Spleen (tissue), 11 donors: ENCODE measurements at regions not wholly inside any gene's neighbourhood (a gene's known extent, or its start where the extent isn't known, plus 50 kb on each side); places are given as distances from the start of the nearest gene placed in this dataset.
A peak's percentile ranks its signal among the peaks of the same experiment; 100 is the strongest.

ENCODE experiments used
- DNase-seq: peaks from one replicate; pipeline ENCODE4 v3.0.0-alpha.2; 2020
- H3K27ac ChIP-seq, 8 donors: fragments of 200-600 bp; sonication (generic) in 7 of 8; 1 replicate in 4 of 8; 2 replicates in 4 of 8; pipeline versions ENCODE4 v1.5.0 to v1.8.0; 2016 to 2021; ENCODE audit warnings: inconsistent platforms in 4 of 8, mild to moderate bottlenecking in 4 of 8, moderate library complexity in 1 of 8
- H3K27me3 ChIP-seq, 7 donors: fragments of 200-600 bp; sonication (generic) in 6 of 7; replicated peaks in 1 of 7; 1 replicate in 4 of 7; 2 replicates in 3 of 7; pipeline versions ENCODE4 v1.5.0 to v1.8.0; 2016 to 2021; ENCODE audit warnings: inconsistent platforms in 3 of 7, mild to moderate bottlenecking in 1 of 7
- H3K36me3 ChIP-seq, 6 donors: fragments of 200-600 bp; sonication (generic) in 5 of 6; 1 replicate in 4 of 6; 2 replicates in 2 of 6; pipeline versions ENCODE4 v1.5.0 to v1.8.0; 2016 to 2021; ENCODE audit warnings: inconsistent platforms in 2 of 6
- H3K4me1 ChIP-seq, 6 donors: fragments of 200-600 bp; sonication (generic) in 5 of 6; 1 replicate in 3 of 6; 2 replicates in 3 of 6; pipeline versions ENCODE4 v1.5.0 to v1.8.0; 2016 to 2021; ENCODE audit warnings: inconsistent platforms in 3 of 6
- H3K4me3 ChIP-seq, 8 donors: fragments of 200-600 bp; sonication (generic) in 7 of 8; 1 replicate in 4 of 8; 2 replicates in 4 of 8; pipeline versions ENCODE4 v1.5.0 to v1.8.0; 2016 to 2021; ENCODE audit warnings: inconsistent platforms in 4 of 8, mild to moderate bottlenecking in 4 of 8, moderate library complexity in 2 of 8
- H3K9me3 ChIP-seq, 8 donors: fragments of 200-600 bp; sonication (generic) in 7 of 8; 1 replicate in 4 of 8; 2 replicates in 4 of 8; pipeline versions ENCODE4 v1.5.0 to v1.8.0; 2016 to 2021; ENCODE audit warnings: inconsistent platforms in 4 of 8
- POLR2A ChIP-seq, 3 donors: fragments of 450-650 bp; IDR thresholded peaks; one replicate each; pipeline ENCODE4 v1.5.1; 2017; ENCODE audit warnings: antibody characterized with exemption in 3 of 3, mild to moderate bottlenecking in 1 of 3
- POLR2AphosphoS5 ChIP-seq, 3 donors: sonication (generic); formaldehyde crosslinking; IDR thresholded peaks; one replicate each; pipeline ENCODE4 v1.5.1; 2017; ENCODE audit warnings: antibody characterized with exemption in 3 of 3
- WGBS, 5 donors: extraction: QIAGEN DNeasy Blood & Tissue Kit in 3 of 5; methylation state at CpG; one replicate each; pipeline versions ENCODE4 v1.1.5 to v1.1.7; 2013 to 2018; 5-methylcytosine and 5-hydroxymethylcytosine counted together
- intact Hi-C: fragments of 100-400 bp; cut with DNase I; formaldehyde crosslinking; loops from one replicate; pipeline ENCODE4 v1.15.0; 2023; ENCODE audit warnings: low total_unique reads
- TF ChIP-seq, protein P1 (sequence below), 11 experiments: fragments of 200-600 bp in 7 of 11; fragments of 450-650 bp in 4 of 11; sonication (generic) in 4 of 11; IDR thresholded peaks in 8 of 11; conservative IDR thresholded peaks in 3 of 11; 1 replicate in 7 of 11; 2 replicates in 4 of 11; pipeline versions ENCODE4 v1.4.0 to v1.8.0; 2016 to 2021; ENCODE audit warnings: antibody characterized with exemption in 11 of 11, inconsistent platforms in 4 of 11, mild to moderate bottlenecking in 1 of 11
- donor health status: healthy with polysubstance abuse.
- donor health status: DM: no; HTN: no; CAD: no; lungs with moderate emphysema.
- donor health status: DM: no; HTN: no; CAD: no.
- donor health status: Bipolar disorder and iron deficiency.
- donor health status: healthy.
- donor health status: DM: no; HTN: no; CAD: no.
- donor health status: DM: yes; HTN: yes; CAD: no.

DNA sequence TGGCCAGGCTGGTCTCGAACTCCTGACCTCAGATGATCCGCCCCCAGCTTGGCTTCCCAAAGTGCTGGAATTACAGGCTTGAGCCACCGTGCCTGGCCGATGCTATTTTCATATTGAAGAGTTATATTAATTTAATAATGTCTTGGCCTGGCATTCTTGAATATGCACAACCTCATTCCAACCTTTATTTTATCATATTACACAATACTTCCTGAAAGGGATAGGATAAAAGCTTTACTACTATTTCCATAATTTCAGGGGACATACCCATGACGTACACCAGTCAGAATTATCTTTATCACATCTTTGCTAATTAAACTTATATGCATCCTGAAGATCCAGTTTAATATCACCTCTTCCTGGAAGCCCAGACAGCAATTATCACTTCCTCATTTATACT, 205.3 kb downstream of the ZIC4 start:
- DNase-seq = no peak
- Histone ChIP-seq H3K36me3 (no peaks in the 10 kb centered on the region), H3K4me1 (no peaks in the 10 kb centered on the region), H3K4me3 (no peak overlapping the region), H3K27ac (no peak overlapping the region), H3K27me3 (no peaks in the 10 kb centered on the region), H3K9me3 (peaks cover 0 to 7% (median 0%) of the 10 kb centered on the region in 8 donors)
- TF ChIP-seq, protein P1, sequence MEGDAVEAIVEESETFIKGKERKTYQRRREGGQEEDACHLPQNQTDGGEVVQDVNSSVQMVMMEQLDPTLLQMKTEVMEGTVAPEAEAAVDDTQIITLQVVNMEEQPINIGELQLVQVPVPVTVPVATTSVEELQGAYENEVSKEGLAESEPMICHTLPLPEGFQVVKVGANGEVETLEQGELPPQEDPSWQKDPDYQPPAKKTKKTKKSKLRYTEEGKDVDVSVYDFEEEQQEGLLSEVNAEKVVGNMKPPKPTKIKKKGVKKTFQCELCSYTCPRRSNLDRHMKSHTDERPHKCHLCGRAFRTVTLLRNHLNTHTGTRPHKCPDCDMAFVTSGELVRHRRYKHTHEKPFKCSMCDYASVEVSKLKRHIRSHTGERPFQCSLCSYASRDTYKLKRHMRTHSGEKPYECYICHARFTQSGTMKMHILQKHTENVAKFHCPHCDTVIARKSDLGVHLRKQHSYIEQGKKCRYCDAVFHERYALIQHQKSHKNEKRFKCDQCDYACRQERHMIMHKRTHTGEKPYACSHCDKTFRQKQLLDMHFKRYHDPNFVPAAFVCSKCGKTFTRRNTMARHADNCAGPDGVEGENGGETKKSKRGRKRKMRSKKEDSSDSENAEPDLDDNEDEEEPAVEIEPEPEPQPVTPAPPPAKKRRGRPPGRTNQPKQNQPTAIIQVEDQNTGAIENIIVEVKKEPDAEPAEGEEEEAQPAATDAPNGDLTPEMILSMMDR (IDR thresholded peaks at IDR 0.05 in 8 of 11, conservative IDR thresholded peaks at IDR 0.05 in 3 of 11) = no peak
- TF ChIP-seq POLR2A (IDR thresholded peaks at IDR 0.05) (no peak), POLR2AphosphoS5 (IDR thresholded peaks at IDR 0.05) (no peak)
- WGBS, 5 donors = 74 to 88% (median 83%) methylated on average over 5 of the region's 5 CpGs
- intact Hi-C loops = no loop called here

DNA sequence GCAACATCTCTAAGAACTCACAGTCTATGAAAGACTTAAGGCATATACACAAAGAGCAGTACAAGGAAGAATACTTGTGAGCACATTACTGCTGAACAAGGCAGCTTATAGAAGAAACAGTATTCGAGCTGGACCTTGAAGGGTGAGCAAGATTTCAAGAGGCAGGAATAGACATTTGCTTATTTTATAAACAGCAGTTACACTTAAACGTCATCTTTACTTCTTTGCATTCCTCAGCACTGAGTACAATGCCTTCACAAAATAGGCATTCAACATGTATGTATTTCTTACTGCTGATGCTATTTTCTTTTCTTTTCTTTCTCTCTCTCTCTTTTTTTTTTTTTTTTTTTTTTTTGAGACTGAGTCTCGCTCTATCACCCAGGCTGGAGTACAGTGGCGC, 205.8 kb downstream of the ZIC4 start:
- Histone ChIP-seq H3K27me3 (no peaks in the 10 kb centered on the region), H3K36me3 (no peaks in the 10 kb centered on the region), H3K9me3 (peaks cover 0 to 1% (median 0%) of the 10 kb centered on the region in 8 donors), H3K27ac (no peak overlapping the region), H3K4me3 (no peak overlapping the region), H3K4me1 (no peaks in the 10 kb centered on the region)
- intact Hi-C loops = no loop called here
- WGBS, 5 donors = 78 to 88% (median 85%) methylated on average over 4 of the region's 4 CpGs
- no peak for DNase-seq
- no peak for TF ChIP-seq POLR2A (IDR thresholded peaks at IDR 0.05)
- TF ChIP-seq, protein P1 (IDR thresholded peaks at IDR 0.05 in 8 of 11, conservative IDR thresholded peaks at IDR 0.05 in 3 of 11) = no peak
- TF ChIP-seq POLR2AphosphoS5 (IDR thresholded peaks at IDR 0.05) = no peak

DNA sequence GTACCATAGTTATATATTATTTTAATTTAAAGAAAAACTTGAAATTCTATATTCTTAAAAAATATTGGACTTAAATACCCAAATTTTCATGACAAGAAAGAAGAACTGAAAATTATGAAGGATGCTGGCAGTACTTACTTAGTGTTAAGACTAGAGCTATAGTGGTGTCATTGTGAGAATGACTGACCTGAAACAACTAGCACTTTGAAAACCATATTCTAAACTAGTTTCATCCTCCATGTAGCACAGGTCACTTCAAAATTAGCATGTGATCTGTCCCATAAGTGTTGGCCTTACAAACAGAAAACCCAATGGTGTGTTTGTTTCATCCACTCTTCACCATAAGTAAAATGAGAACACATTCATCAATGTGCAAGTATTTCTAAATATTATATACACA, 208.6 kb downstream of the ZIC4 start:
- Histone ChIP-seq H3K4me1 (no peaks in the 10 kb centered on the region), H3K4me3 (no peak overlapping the region), H3K9me3 (no peaks in the 10 kb centered on the region), H3K36me3 (no peaks in the 10 kb centered on the region), H3K27ac (no peak overlapping the region), H3K27me3 (no peaks in the 10 kb centered on the region)
- intact Hi-C loops = no loop called here
- TF ChIP-seq POLR2AphosphoS5 (IDR thresholded peaks at IDR 0.05) (no peak), POLR2A (IDR thresholded peaks at IDR 0.05) (no peak)
- no peak for DNase-seq

DNA sequence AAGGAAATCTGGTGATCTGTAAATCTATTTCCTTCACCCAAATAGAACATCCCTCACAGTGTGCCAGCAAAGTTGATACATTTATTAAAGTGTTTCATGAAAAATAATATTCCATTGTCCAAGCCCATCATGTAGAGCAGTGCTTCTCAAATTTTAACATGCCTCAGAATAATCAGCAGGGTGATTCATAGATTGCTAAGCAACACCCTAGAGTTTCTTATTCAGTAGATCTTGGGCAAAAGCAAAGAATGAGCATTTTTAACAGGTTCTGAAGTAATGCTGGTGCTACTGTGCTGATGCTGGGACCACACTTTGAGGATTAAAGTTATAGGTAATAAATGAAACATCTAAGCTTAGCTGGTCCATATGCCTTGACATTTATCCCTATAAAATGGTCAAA, 210.5 kb downstream of the ZIC4 start:
- no peaks in the 10 kb centered on the region for H3K27me3 ChIP-seq
- TF ChIP-seq POLR2AphosphoS5 (IDR thresholded peaks at IDR 0.05) (no peak), POLR2A (IDR thresholded peaks at IDR 0.05) (no peak)
- TF ChIP-seq, protein P1 (IDR thresholded peaks at IDR 0.05 in 8 of 11, conservative IDR thresholded peaks at IDR 0.05 in 3 of 11) = no peak
- intact Hi-C loops = no loop called here
- H3K36me3 ChIP-seq = no peaks in the 10 kb centered on the region
- no peak overlapping the region for H3K27ac ChIP-seq
- H3K4me3 ChIP-seq = no peak overlapping the region
- no peak for DNase-seq
- peaks cover 0 to 10% (median 0%) of the 10 kb centered on the region in 8 donors for H3K9me3 ChIP-seq
- H3K4me1 ChIP-seq = no peaks in the 10 kb centered on the region

DNA sequence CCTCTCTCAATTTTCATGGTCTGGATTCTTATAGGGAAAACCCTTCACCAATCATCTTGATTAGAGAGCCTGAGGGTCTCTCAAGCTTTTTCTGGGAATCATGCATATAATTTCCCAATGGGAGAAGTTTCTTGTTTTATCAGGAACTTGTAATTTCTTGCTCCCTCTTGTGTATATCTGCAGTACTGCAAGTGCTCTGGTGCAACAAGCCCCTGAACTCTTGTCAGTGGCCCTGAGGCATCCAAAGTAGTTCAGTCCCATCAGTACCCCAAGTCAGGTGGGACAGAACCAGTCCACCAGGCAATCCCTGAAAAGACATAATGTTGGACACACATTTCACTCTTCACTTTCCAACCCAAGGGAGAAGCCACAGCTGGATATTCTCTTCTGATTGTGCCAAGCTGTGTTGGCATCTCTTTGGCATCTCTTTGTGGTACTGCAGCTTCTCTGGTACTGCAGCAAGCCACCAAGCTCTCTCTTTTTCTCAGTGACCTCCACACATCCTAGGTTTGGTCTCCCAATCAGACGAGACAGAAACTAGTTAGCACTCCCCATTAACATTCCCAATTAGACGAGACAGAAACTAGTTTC, 214.5 kb downstream of the ZIC4 start:
- H3K4me3 ChIP-seq = no peak overlapping the region
- intact Hi-C loops = no loop called here
- no peaks in the 10 kb centered on the region for H3K27me3 ChIP-seq
- no peak overlapping the region for H3K27ac ChIP-seq
- H3K4me1 ChIP-seq = no peaks in the 10 kb centered on the region
- no peak for TF ChIP-seq POLR2A (IDR thresholded peaks at IDR 0.05)
- TF ChIP-seq, protein P1 (IDR thresholded peaks at IDR 0.05 in 8 of 11, conservative IDR thresholded peaks at IDR 0.05 in 3 of 11) = peak in 8 of 11 experiments; percentile 16 to 63 (median 43)
- WGBS, 5 donors = 62 to 82% (median 72%) methylated on average over 2 of the region's 2 CpGs
- no peaks in the 10 kb centered on the region for H3K36me3 ChIP-seq
- no peak for DNase-seq
- peaks cover 0 to 15% (median 0%) of the 10 kb centered on the region in 8 donors for H3K9me3 ChIP-seq
